Caco-2 (cell line): ENCODE measurements at regions not wholly inside any gene's neighbourhood (a gene's known extent, or its start where the extent isn't known, plus 50 kb on each side); places are given as distances from the start of the nearest gene placed in this dataset.

Experiments
- BruUV-seq: library from RNA; stranded (reverse); fragments of 400-500 nt; replicated peaks from 2 replicates; lab custom pipeline; 2021; lab: Mats Ljungman, UMichigan
- CTCF ChIA-PET: fragments of 300-600 bp; sonication (Branson Sonifier 250); formaldehyde crosslinking; loops from one replicate; lab custom pipeline; 2022; ENCODE audit warnings: antibody characterized with exemption; lab: Charles Lee
- POLR2A ChIA-PET: fragments of 300-600 bp; sonication (Branson Sonifier 250); formaldehyde crosslinking; loops from one replicate; lab custom pipeline; 2022; ENCODE audit warnings: antibody characterized with exemption; lab: Charles Lee
- DNase-seq, 2 experiments: peaks; one replicate each; pipeline versions ENCODE4 v3.0.0 to v3.0.0-alpha.2; 2020 to 2022
- H3K27me3 ChIP-seq: replicated peaks from 2 replicates; pipeline ENCODE4 v1.6.0; 2011; ENCODE audit warnings: low read length; ENCODE audit not compliant: control insufficient read depth, insufficient read depth
- H3K36me3 ChIP-seq: 2 replicates; pipeline ENCODE4 v1.5.1; 2011; ENCODE audit warnings: low read length; ENCODE audit not compliant: control insufficient read depth, insufficient read depth
- H3K4me1 ChIP-seq: fragments of 250-450 bp; sonication (Bioruptor Pico); 2 replicates; pipeline ENCODE4 v1.5.1; 2020; ENCODE audit warnings: mild to moderate bottlenecking
- H3K4me3 ChIP-seq: 2 replicates; pipeline ENCODE4 v1.5.1; 2011; ENCODE audit warnings: low read depth, mild to moderate bottlenecking, control low read depth, low read length
- H3K9me3 ChIP-seq: fragments of 250-450 bp; sonication (Bioruptor Pico); 2 replicates; pipeline ENCODE4 v1.5.1; 2020; ENCODE audit warnings: mild to moderate bottlenecking, moderate library complexity
- H3K27ac Mint-ChIP-seq: one replicate; pipeline ENCODE4 v1.8.0; 2022; ENCODE audit warnings: mixed read lengths; ENCODE audit not compliant: unreplicated experiment
- H3K27me3 Mint-ChIP-seq: one replicate; pipeline ENCODE4 v1.8.0; 2022; ENCODE audit warnings: mixed read lengths; ENCODE audit not compliant: insufficient read depth, unreplicated experiment
- H3K36me3 Mint-ChIP-seq: one replicate; pipeline ENCODE4 v1.8.0; 2022; ENCODE audit warnings: mild to moderate bottlenecking, mixed read lengths; ENCODE audit not compliant: insufficient read depth, unreplicated experiment
- H3K4me1 Mint-ChIP-seq: one replicate; pipeline ENCODE4 v1.8.0; 2022; ENCODE audit warnings: low read depth, mixed read lengths; ENCODE audit not compliant: unreplicated experiment
- H3K4me3 Mint-ChIP-seq: one replicate; pipeline ENCODE4 v1.8.0; 2022; ENCODE audit warnings: mild to moderate bottlenecking, moderate library complexity, mixed read lengths; ENCODE audit not compliant: unreplicated experiment
- H3K9me3 Mint-ChIP-seq: one replicate; pipeline ENCODE4 v1.8.0; 2022; ENCODE audit warnings: mixed read lengths; ENCODE audit not compliant: unreplicated experiment
- CTCF ChIP-seq, 2 experiments: fragments of 200-600 bp in 1 of 2; IDR thresholded peaks; 1 replicate in 1 of 2; 2 replicates in 1 of 2; pipeline versions ENCODE4 v1.5.1 to v1.8.0; 2011 to 2022; ENCODE audit warnings: antibody characterized with exemption in 1 of 2, control low read depth in 1 of 2, inconsistent platforms in 1 of 2, low read depth in 1 of 2, low read length in 1 of 2, mild to moderate bottlenecking in 1 of 2, moderate library complexity in 1 of 2; ENCODE audit not compliant: insufficient read depth in 1 of 2, severe bottlenecking in 1 of 2, unreplicated experiment in 1 of 2
- intact Hi-C: fragments of 100-400 bp; cut with micrococcal nuclease; formaldehyde crosslinking; loops from one replicate; pipeline ENCODE4 v1.10.0; 2022; ENCODE audit not compliant: unreplicated experiment

DNA sequence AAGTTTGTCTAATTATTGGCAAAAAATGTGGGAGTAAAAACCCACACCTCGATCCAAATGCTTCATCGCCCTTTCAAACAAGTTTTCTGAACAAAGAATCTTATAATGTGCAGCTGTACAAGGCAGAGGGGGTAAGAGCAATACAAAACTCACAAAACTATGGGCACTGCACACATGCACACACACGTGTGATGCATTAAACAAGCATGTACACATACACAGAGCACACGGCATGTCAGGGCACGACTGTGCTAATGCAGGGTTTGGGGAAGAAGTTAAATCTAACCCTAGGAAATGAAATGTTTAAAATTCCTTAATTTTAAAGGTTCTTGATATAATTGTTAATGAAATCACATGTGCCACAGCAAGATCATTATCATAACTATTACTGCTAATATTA is 264.0 kb downstream of the SEC16B start:
- no peaks in the 10 kb centered on the region for H3K36me3 Mint-ChIP-seq
- DNase-seq = no peak
- H3K27ac Mint-ChIP-seq = no peak overlapping the region
- CTCF ChIA-PET = no interaction called here
- peaks cover 16% of the 10 kb centered on the region for H3K27me3 Mint-ChIP-seq
- no peaks in the 10 kb centered on the region for H3K9me3 Mint-ChIP-seq
- no peak overlapping the region for H3K4me3 Mint-ChIP-seq
- BruUV-seq = no TSS peak
- Histone ChIP-seq H3K36me3 (no peaks in the 10 kb centered on the region), H3K27me3 (no peaks in the 10 kb centered on the region), H3K4me1 (no peaks in the 10 kb centered on the region), H3K4me3 (no peak overlapping the region), H3K9me3 (no peaks in the 10 kb centered on the region)
- H3K4me1 Mint-ChIP-seq = no peaks in the 10 kb centered on the region
- POLR2A ChIA-PET = no interaction called here
- TF ChIP-seq CTCF (IDR thresholded peaks at IDR 0.05; ENCODE audit: insufficient read depth in 1 of 2, low read depth in 1 of 2, low read length in 1 of 2, severe bottlenecking in 1 of 2, unreplicated experiment in 1 of 2) = no peak
- intact Hi-C loops = no loop called here

DNA sequence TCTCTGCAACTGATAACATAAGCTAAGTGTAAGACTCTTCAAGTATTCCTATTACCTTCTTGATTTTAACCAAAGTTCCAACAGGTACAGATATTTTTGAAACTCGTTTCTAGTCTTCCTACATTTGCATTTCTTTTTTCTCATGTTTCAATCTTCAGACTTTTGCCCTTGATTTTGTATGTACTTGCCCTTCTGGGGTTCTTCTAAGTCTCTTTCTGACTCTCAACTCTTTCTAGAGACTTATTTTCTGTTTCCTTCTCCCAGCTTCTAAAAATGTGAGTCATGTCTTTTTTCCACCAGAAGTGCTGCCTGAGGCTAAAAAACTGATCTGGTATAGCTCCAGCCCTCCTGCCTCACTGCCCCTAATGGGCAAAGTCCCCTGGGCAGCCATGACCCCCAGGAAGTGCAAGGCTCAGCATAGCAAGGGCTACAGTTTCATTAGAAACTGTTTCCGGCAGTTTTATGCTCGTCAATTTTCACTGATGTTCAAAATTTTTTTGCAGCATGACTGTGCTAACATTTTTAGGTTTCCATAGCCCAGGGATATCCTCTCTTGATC is 265.9 kb downstream of the SEC16B start:
- intact Hi-C loops = no loop called here
- DNase-seq = no peak
- H3K36me3 ChIP-seq = no peaks in the 10 kb centered on the region
- no peaks in the 10 kb centered on the region for H3K4me1 ChIP-seq
- TF ChIP-seq CTCF (IDR thresholded peaks at IDR 0.05; ENCODE audit: insufficient read depth in 1 of 2, low read depth in 1 of 2, low read length in 1 of 2, severe bottlenecking in 1 of 2, unreplicated experiment in 1 of 2) = no peak
- H3K9me3 Mint-ChIP-seq = no peaks in the 10 kb centered on the region
- H3K4me1 Mint-ChIP-seq = no peaks in the 10 kb centered on the region
- H3K27ac Mint-ChIP-seq = no peak overlapping the region
- H3K36me3 Mint-ChIP-seq = no peaks in the 10 kb centered on the region
- peaks cover 5% of the 10 kb centered on the region for H3K27me3 Mint-ChIP-seq
- no peak overlapping the region for H3K4me3 Mint-ChIP-seq
- POLR2A ChIA-PET = no interaction called here
- H3K9me3 ChIP-seq = no peaks in the 10 kb centered on the region
- no peak overlapping the region for H3K4me3 ChIP-seq
- H3K27me3 ChIP-seq = no peaks in the 10 kb centered on the region
- no TSS peak for BruUV-seq
- CTCF ChIA-PET = no interaction called here

DNA sequence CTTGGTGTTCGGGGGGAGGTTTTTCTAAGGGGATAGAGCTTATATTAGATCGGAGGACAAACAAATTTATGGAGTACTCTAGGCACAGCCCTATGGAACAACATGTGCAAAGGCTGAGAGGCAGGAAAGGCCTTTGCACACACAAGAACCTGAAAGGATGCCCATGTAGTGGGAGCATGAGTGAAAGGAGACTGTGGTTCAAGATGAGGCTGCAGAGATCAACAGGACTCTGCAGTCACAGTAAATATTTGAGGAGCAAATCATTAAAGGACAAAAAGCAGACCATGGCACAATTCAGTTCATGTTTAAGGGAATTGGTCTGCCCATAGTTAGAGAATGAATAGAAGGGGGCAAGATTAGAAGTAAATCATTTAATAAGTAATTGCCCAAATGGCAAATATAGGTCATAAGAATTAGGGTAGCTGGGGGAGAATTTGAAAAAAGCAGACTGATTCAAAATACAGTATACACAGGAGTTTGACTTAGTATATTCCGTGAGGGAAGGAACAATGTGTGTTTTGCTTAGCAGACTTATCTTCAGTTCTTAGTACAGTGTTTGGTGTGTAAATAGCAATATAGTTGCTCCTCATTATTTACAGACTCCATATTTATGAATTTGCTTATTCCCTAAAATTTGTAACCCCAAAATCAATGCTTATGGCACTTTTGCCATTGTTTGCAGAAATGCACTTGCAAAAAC is 268.1 kb downstream of the SEC16B start:
- no TSS peak for BruUV-seq
- Histone ChIP-seq H3K27me3 (no peaks in the 10 kb centered on the region), H3K9me3 (no peaks in the 10 kb centered on the region), H3K4me1 (no peaks in the 10 kb centered on the region), H3K36me3 (no peaks in the 10 kb centered on the region), H3K4me3 (no peak overlapping the region)
- CTCF ChIA-PET = no interaction called here
- peaks cover 5% of the 10 kb centered on the region for H3K27me3 Mint-ChIP-seq
- no peaks in the 10 kb centered on the region for H3K4me1 Mint-ChIP-seq
- intact Hi-C loops = no loop called here
- H3K36me3 Mint-ChIP-seq = no peaks in the 10 kb centered on the region
- POLR2A ChIA-PET = no interaction called here
- TF ChIP-seq CTCF (IDR thresholded peaks at IDR 0.05; ENCODE audit: insufficient read depth in 1 of 2, low read depth in 1 of 2, low read length in 1 of 2, severe bottlenecking in 1 of 2, unreplicated experiment in 1 of 2) = no peak
- H3K4me3 Mint-ChIP-seq = no peak overlapping the region
- H3K27ac Mint-ChIP-seq = no peak overlapping the region
- DNase-seq = no peak
- no peaks in the 10 kb centered on the region for H3K9me3 Mint-ChIP-seq
